GM21737 (cell line): ENCODE measurements at regions not wholly inside any gene's neighbourhood (a gene's known extent, or its start where the extent isn't known, plus 50 kb on each side); places are given as distances from the start of the nearest gene placed in this dataset.

Experiments used
- ATAC-seq: cut with Tn5 transposase; IDR thresholded peaks from one replicate; pipeline ENCODE4 v1.9.1; 2021; ENCODE audit warnings: mild to moderate bottlenecking, moderate library complexity; ENCODE audit not compliant: unreplicated experiment

- ATAC-seq: no peak
Observed at GRCh38 chr3:189500299-189500698, 130.9 kb upstream of the TP63 start.

GRCh38 chr3:189500798-189501495, 130.2 kb upstream of the TP63 start:
- ATAC-seq: no peak

- no peak for ATAC-seq
Observed at GRCh38 chr3:189502256-189502655, 128.9 kb upstream of the TP63 start.

- no peak for ATAC-seq
Observed at GRCh38 chr3:189502676-189503257, 128.4 kb upstream of the TP63 start.

GRCh38 chr3:189507856-189508255, 123.3 kb upstream of the TP63 start:
- ATAC-seq: peak; percentile 75

GRCh38 chr3:189508784-189509501, 122.2 kb upstream of the TP63 start:
- ATAC-seq: no peak

- no peak for ATAC-seq
Observed at GRCh38 chr3:189512039-189512438, 119.2 kb upstream of the TP63 start.

- ATAC-seq: no peak
Observed at GRCh38 chr3:189512821-189513220, 118.4 kb upstream of the TP63 start.

- ATAC-seq: no peak
Observed at GRCh38 chr3:189513281-189514117, 117.7 kb upstream of the TP63 start.

- no peak for ATAC-seq
Observed at GRCh38 chr3:189516039-189516438, 115.2 kb upstream of the TP63 start.

GRCh38 chr3:189517981-189518380, 113.2 kb upstream of the TP63 start:
- no peak for ATAC-seq

GRCh38 chr3:189519458-189519857, 111.7 kb upstream of the TP63 start:
- no peak for ATAC-seq

GRCh38 chr3:189529468-189529867, 101.7 kb upstream of the TP63 start:
- ATAC-seq: no peak

GRCh38 chr3:189529889-189530471, 101.2 kb upstream of the TP63 start:
- no peak for ATAC-seq

GRCh38 chr3:189530822-189531221, 100.4 kb upstream of the TP63 start:
- ATAC-seq: no peak

GRCh38 chr3:189531271-189531670, 99.9 kb upstream of the TP63 start:
- no peak for ATAC-seq

- no peak for ATAC-seq
Observed at GRCh38 chr3:189534531-189534930, 96.7 kb upstream of the TP63 start.

- no peak for ATAC-seq
Observed at GRCh38 chr3:189537135-189537534, 94.1 kb upstream of the TP63 start.

- ATAC-seq: no peak
Observed at GRCh38 chr3:189547448-189547847, 83.7 kb upstream of the TP63 start.

GRCh38 chr3:189548053-189548452, 83.1 kb upstream of the TP63 start:
- no peak for ATAC-seq

- ATAC-seq: no peak
Observed at GRCh38 chr3:189551007-189551406, 80.2 kb upstream of the TP63 start.
